Stimulated activated CD8-positive, alpha-beta memory T cell treated with anti-CD3 and anti-CD28 coated beads, Interleukin-15, amount 100 ng/mL, for 1 hour (primary cell): ENCODE measurements at regions not wholly inside any gene's neighbourhood (a gene's known extent, or its start where the extent isn't known, plus 50 kb on each side); places are given as distances from the start of the nearest gene placed in this dataset.

Source experiments
- DNase-seq: peaks from one replicate; pipeline ENCODE4 v3.0.0-alpha.2; 2020; ENCODE audit warnings: low read depth

GRCh38 chr1:30329802-30330557 lies 393.4 kb downstream of the MATN1 start:
- no peak for DNase-seq

- no peak for DNase-seq
Observed at GRCh38 chr1:30329263-30329753, 394.1 kb downstream of the MATN1 start.

- no peak for DNase-seq
Observed at GRCh38 chr1:30328401-30329262, 394.8 kb downstream of the MATN1 start.

GRCh38 chr1:30328100-30328370 lies 395.4 kb downstream of the MATN1 start:
- DNase-seq = no peak

GRCh38 chr1:30327370-30328099 lies 395.9 kb downstream of the MATN1 start:
- DNase-seq = no peak

GRCh38 chr1:30325999-30326398 lies 397.4 kb downstream of the MATN1 start:
- no peak for DNase-seq

GRCh38 chr1:30325085-30325935 lies 398.1 kb downstream of the MATN1 start:
- no peak for DNase-seq

GRCh38 chr1:30324251-30325084 lies 398.9 kb downstream of the MATN1 start:
- DNase-seq = no peak

GRCh38 chr1:30323841-30324240 lies 399.5 kb downstream of the MATN1 start:
- no peak for DNase-seq

GRCh38 chr1:30323352-30323751 lies 400.0 kb downstream of the MATN1 start:
- no peak for DNase-seq

GRCh38 chr1:30322859-30323257 lies 400.5 kb downstream of the MATN1 start:
- DNase-seq = no peak

- DNase-seq = no peak
Observed at GRCh38 chr1:30321996-30322858, 401.2 kb downstream of the MATN1 start.

- DNase-seq = no peak
Observed at GRCh38 chr1:30321246-30321910, 402.0 kb downstream of the MATN1 start.

- DNase-seq = no peak
Observed at GRCh38 chr1:30320581-30320890, 402.8 kb downstream of the MATN1 start.

GRCh38 chr1:30319765-30320580 lies 403.4 kb downstream of the MATN1 start:
- DNase-seq = no peak

- DNase-seq = no peak
Observed at GRCh38 chr1:30318864-30319718, 404.3 kb downstream of the MATN1 start.

GRCh38 chr1:30318413-30318812 lies 405.0 kb downstream of the MATN1 start:
- DNase-seq = no peak

GRCh38 chr1:30317921-30318320 lies 405.5 kb downstream of the MATN1 start:
- DNase-seq = no peak
